ENCODE measurements at regions not wholly inside any gene's neighbourhood (a gene's known extent, or its start where the extent isn't known, plus 50 kb on each side); places are given as distances from the start of the nearest gene placed in this dataset.

DNA sequence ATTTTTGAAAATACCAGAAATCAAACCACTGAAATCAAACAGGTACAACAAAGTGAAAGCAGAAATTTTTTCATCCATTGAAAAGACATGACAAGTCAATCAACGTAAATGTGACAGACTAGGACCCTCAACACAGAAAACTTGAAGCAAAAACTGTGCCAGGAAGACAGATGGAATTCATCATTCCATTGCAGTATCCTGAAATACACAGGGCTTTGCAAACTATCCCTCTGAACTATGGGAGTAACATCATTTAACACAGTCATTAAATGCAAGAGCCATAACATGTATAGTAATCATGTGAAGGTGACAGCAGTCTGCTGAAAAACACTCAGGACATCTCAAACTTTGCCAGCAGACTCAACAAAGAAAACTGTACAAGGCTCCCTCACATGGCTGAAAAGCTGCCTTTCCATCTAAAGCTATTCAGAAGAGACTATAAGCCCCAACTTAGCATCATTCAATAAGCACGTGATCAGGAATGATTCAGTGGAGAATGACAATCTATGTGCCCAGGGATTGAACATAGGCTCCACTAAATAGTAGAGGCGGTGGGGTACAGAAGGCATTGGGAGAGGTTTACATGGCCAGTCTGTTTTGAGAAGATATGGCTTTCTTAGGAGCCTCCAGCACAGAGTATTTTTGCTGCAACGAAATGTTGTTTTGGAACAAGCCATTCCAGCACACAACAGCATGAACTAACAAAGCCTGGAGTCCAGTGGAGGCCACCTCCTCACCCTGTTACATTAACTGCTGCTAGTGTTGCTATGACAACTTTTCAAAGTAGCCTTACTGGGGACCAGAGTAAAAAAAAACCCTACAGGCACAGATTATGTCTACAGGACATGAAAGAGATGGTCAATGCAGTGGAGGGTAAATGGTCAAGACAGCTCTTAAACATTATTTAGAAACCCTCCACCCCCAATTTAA lies 274.5 kb upstream of the NOCT start:
- no peak for DNase-seq

DNA sequence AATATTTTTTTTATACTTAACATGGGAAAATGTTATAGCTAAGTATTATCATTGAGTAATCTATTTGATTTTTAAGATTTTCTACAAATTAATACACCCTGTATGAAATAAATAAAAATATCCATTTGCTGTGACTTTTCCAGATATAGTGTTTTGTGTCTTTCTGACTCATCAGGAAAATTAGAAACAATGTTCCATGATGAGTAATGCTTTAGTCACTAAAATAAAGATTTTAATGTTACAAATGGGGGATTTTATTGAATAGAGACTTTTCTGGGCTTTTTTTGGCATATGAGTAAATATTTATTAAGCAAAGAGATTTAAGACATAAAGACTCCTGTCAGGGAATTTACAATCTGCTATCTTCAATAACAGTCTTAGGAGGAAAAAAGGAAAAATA lies 279.2 kb upstream of the NOCT start:
- DNase-seq: no peak

DNA sequence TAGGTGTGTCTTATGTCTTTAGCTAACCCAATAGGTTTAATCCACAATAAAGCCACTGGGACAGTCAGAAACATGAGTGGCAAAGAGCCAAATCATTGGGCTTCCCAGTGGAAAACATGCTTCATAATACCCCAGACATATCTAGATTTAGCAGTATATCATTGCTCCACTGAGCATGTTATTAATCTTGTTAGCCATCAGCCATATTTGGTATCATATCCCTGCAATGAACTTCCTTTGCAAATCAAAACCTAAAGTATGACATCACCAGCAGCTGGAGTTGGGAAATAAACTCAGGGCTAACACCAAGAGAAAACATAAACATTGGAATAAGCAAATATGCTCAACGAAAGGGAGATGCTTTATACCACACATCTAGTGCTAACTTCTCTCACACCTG lies 280.8 kb upstream of the NOCT start:
- no peak for DNase-seq

GRCh38 chr4:138728566-138728965 lies 287.0 kb upstream of the NOCT start:
- no peak for DNase-seq

DNA sequence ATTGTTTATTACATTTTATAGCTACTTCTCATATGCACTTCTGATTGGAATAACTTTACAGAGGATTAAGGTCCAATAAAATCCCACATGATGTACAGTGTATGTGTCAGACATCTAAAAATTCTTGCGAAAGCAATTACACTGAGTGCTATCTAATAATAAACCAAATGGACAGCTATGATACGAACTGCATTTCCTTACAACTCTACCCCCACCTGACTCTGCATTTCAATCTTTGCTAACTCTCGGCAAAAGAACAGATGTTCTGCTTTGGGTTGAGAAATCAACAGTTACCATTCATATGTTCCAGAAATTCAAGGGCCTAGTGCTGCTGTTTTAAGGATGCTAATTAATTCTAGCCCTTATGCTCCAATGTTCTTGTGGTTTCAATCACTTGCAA lies 287.9 kb upstream of the NOCT start:
- DNase-seq: no peak

DNA sequence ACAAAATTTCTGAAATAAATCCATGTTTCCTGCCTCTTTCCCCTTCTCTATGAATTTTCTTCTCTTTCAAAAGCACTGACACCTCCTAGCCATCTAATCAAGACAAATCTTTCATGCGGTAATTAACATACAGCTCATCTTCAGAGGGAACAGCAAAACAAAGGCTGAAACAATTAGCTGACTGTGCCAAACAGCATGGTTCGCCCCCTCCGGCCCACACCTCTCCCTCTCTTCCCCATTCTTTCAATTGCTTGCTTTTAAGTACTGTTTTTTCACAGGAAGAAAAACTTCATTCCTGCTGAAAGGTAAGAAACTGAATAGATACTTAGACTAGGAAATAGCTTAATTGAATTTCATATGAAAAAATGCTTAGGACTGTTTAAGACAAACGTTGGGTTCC lies 291.1 kb upstream of the NOCT start:
- DNase-seq: no peak

DNA sequence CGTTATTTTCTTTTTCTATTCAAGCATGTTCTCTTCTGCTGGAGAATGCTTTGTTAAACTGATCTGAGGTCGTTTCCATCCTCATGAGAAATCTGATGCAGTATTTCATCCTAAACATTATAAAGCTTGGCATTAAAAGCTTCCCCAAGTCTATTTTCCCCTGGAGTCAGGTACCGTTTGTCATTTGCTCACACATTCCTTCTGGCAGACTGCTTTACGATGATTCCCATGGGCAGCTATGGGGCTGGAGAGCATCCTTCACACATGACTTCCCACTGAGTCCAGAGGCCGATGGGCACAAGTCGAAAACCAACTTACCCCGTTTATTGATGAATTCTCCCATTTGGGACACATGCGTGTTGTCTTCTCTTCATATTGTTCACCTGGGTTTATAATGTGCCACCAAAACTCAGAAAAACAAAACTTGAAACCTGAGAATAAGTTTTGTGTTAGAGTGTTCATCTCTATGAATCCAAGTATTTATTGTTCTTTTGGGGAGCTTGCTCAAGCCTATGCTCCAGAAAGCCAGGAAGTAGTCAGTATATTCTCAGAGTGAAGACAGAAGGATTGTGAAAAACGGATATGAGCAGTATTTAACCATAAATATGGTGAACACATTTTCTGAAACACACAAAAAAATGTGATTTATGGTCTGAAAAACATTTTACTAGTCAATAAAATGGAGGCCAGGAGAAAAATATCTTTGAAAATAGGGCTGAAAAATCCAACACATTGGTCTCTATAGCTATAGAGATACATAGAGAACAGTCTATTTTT lies 298.8 kb upstream of the NOCT start:
- DNase-seq: no peak

GRCh38 chr4:138710297-138710696 lies 305.3 kb upstream of the NOCT start:
- no peak for DNase-seq

GRCh38 chr4:138709859-138710258 lies 305.7 kb upstream of the NOCT start:
- DNase-seq: no peak

GRCh38 chr4:138707746-138708677 lies 307.6 kb upstream of the NOCT start:
- DNase-seq: no peak

DNA sequence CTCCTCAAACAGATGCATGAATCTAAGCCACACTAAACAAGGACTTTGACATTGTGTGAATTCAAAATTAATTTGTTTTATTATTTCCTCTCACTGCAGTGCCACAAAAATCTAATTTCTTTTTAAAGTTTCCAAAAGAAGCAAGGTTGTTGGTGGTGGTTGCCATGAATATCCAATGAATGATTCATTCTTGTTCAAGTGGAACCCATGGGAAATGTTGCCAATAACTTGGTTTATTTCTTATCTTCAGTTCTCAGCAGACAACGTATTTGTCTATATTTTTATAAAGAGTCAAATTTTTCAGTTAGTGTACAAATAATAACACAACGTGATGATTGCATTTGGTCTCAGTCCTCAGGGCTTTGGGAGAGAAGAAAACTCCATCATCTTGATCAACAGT lies 309.4 kb upstream of the NOCT start:
- DNase-seq: no peak

DNA sequence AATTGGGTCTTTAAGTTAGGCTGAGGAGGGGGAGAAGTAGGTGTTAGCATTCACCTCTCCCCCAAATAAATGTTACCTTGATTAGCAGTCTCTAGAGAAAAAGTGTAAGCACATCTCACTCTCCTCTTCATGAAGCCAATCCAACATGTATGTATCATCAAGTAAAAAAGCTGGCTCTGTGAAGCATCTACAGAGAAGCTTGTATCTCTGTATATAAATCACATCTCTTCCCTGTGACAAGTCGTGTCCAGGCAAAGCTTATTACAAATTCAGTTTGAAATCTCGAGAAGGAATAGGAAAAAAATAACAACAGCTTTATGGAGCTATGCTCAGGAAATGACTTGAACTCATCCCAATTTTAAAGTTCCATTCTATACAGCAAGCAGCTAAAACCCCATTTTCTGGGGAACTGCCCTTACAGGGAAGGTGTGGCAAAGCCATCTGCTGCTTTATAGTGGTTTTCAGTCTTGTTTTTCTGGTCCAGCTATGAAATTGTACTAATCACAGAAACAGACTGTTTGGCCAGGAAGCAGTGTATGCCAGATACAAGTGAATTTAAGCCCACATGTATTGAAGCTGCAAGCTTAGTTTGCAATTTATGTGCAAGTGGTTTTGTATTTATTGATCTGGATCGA lies 313.3 kb upstream of the NOCT start:
- DNase-seq: no peak

GRCh38 chr4:138698641-138699040 lies 316.9 kb upstream of the NOCT start:
- no peak for DNase-seq

DNA sequence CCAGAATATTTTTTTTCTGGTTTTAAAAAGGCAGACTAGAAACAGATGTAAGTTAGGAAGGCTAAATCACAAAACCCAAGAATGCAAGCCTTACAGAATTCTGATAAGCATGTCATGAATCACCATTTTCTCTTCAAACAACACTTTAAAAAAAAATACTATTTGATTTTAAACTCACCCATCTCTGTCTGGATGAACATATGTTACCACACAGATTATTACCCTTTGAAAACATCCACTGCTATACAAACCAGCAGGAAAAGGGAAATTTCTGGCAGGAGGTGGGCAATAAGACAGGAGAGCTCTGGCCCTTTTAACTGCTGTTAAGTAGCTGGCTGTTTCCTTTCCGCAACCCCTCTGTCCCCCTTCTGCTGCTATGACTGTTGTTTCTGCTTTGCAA lies 317.7 kb upstream of the NOCT start:
- DNase-seq: no peak

DNA sequence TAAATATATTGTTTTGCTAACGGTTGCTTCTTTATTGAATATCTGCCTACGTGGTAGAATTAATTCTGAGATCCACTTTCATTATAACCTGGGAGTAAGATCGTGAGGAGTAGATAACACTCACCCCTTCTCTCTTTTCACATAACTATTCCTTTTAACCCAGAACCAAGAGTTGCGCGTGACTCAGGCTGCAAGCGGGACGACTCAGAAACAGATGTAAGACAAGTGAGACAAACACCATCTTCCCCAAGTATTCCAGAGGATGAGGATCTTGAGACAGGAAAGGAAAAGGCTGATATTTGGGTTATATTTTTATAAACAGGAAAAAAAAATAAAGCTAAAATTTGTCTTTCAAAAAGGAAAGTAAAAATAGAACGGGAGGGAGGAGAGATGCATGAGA lies 318.8 kb upstream of the NOCT start:
- DNase-seq: no peak

DNA sequence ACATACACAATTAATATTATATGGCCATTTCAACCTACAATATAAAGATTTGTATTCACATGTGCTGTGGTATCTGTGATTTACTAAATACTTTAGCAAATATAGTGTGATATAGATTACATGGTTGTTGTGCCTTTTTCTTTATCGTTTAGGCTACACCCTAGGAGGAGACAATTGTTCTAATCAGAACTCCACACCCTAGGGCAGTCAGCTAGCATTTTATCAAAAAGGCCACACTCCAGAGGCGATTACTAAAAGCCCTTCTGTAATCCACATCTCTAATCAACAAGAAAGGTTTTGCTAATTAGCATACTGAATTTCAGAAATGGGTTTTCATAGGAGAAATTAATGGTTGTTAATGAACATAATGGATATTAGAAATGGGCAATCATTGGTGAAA lies 319.5 kb upstream of the NOCT start:
- DNase-seq: no peak

- DNase-seq: no peak
Measured at GRCh38 chr4:138693526-138693925, 322.1 kb upstream of the NOCT start.

- no peak for DNase-seq
Measured at GRCh38 chr4:138692411-138692810, 323.2 kb upstream of the NOCT start.

DNA sequence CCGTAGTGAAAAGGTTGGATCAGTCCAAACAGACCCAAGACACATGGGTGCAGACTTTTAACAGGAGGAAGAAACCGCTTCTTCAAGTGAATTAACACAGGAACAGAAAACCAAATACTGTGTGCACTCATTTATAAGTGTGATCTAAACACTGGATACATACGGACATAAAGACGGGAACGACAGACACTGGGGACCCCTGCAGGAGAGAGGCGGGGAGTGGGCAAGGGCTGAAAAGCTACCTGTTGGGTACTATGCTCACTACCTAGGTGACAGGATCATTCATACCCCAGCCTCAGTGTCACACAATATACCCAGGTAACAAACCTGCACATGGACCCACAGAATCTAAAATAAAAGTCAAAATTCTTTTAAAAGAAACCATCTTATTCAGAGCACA lies 326.0 kb upstream of the NOCT start:
- no peak for DNase-seq

DNA sequence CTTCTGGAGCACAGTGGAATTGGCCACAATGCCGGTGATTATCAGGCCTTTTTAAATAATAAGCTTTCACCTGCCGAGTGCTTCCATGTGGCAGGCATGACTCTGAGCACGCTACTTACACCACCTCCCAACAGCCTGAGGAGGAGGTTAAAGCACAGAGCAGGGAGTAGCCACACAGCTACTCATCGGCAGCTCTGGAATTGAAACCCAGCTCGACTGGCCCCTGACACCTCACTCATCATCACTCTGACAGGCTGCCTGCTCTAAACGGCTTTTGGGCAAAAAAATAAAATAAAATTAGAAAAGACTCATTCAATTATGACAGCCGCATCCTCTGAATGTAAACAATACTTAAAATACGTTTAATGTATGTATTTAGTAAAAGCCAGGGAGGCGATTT lies 326.4 kb upstream of the NOCT start:
- DNase-seq: no peak

DNA sequence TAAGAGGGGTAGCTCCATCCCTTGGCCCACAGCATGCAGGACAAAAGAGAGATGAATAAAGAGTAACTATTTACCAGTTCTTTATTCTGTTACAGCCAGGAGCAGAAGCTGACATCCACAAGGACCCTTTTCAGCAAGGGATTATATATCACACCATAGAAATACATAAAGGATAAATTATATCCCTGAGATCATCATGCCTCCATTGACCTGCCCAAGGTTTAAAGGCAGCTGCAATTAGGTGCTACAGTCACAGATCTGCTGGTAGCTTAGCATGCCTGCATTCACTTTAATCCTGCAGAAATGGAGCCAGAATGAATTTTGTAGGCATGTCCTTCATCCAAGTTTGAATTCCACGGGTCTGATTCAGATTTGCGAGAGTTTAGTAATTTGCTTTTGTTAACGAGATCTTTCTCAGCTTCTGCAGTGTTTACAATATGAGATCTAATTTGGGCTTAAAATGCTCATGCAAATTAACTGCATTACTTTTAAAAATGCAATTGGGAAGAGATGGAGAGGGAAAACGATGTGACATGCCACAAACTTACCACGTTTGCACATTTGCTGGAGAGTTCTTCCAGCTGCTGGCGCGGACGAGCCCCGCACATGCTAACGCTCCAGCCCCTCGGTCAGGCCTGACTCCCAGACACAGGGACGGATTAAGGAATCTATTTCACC lies 327.0 kb upstream of the NOCT start:
- no peak for DNase-seq

Data from activated effector memory CD4-positive, alpha-beta T cell treated with Interleukin-2 at 50 U/mL for 16 hours (primary cell).